ENCODE measurements at regions not wholly inside any gene's neighbourhood (a gene's known extent, or its start where the extent isn't known, plus 50 kb on each side); places are given as distances from the start of the nearest gene placed in this dataset.

GRCh38 chr3:72331076-72331475 lies 517.2 kb downstream of the SHQ1 start:
- DNase-seq (ENCODE audit: low read depth), result no peak
- H3K4me3 ChIP-seq (ENCODE audit: control insufficient read depth, low read depth, low read length), result no peak overlapping the region
- no peak for TF ChIP-seq CTCF (IDR thresholded peaks at IDR 0.05; ENCODE audit: control insufficient read depth, insufficient read depth, low read depth, low read length, missing control alignments)

GRCh38 chr3:72329354-72329753 lies 518.9 kb downstream of the SHQ1 start:
- no peak for DNase-seq (ENCODE audit: low read depth)
- no peak for TF ChIP-seq CTCF (IDR thresholded peaks at IDR 0.05; ENCODE audit: control insufficient read depth, insufficient read depth, low read depth, low read length, missing control alignments)
- no peak overlapping the region for H3K4me3 ChIP-seq (ENCODE audit: control insufficient read depth, low read depth, low read length)

GRCh38 chr3:72328755-72329277 lies 519.4 kb downstream of the SHQ1 start:
- DNase-seq (ENCODE audit: low read depth), result no peak
- H3K4me3 ChIP-seq (ENCODE audit: control insufficient read depth, low read depth, low read length), result no peak overlapping the region
- TF ChIP-seq CTCF (IDR thresholded peaks at IDR 0.05; ENCODE audit: control insufficient read depth, insufficient read depth, low read depth, low read length, missing control alignments), result no peak

- DNase-seq (ENCODE audit: low read depth), result no peak
- H3K4me3 ChIP-seq (ENCODE audit: control insufficient read depth, low read depth, low read length), result no peak overlapping the region
- TF ChIP-seq CTCF (IDR thresholded peaks at IDR 0.05; ENCODE audit: control insufficient read depth, insufficient read depth, low read depth, low read length, missing control alignments), result no peak
Observed at GRCh38 chr3:72327008-72327407, 521.2 kb downstream of the SHQ1 start.

- DNase-seq (ENCODE audit: low read depth), result no peak
- TF ChIP-seq CTCF (IDR thresholded peaks at IDR 0.05; ENCODE audit: control insufficient read depth, insufficient read depth, low read depth, low read length, missing control alignments), result no peak
Observed at GRCh38 chr3:72324253-72324811, 523.9 kb downstream of the SHQ1 start.

GRCh38 chr3:72323773-72324172 lies 524.5 kb downstream of the SHQ1 start:
- no peak for DNase-seq (ENCODE audit: low read depth)
- TF ChIP-seq CTCF (IDR thresholded peaks at IDR 0.05; ENCODE audit: control insufficient read depth, insufficient read depth, low read depth, low read length, missing control alignments), result no peak
- no peak overlapping the region for H3K4me3 ChIP-seq (ENCODE audit: control insufficient read depth, low read depth, low read length)

More at GRCh38 chr3:72324253-72324811, 523.9 kb downstream of the SHQ1 start:
- H3K4me3 ChIP-seq (ENCODE audit: control insufficient read depth, low read depth, low read length), result no peak overlapping the region

Measured in AG09309 (cell line).